Muscle of arm (tissue), 1 donor: ENCODE measurements at regions not wholly inside any gene's neighbourhood (a gene's known extent, or its start where the extent isn't known, plus 50 kb on each side); places are given as distances from the start of the nearest gene placed in this dataset.
A peak's percentile ranks its signal among the peaks of the same experiment; 100 is the strongest.
"Not testable (repeated sequence)": the region's sequence is repeated elsewhere in the genome, so short reads cannot be mapped to it uniquely, and the experiment has no call there.

ENCODE experiments used
- DNase-seq: peaks from one replicate; pipeline ENCODE4 v3.0.0-alpha.2; 2013

GRCh38 chr1:215287362-215287761 is 204.8 kb downstream of the KCNK2 start:
- no peak for DNase-seq

DNA sequence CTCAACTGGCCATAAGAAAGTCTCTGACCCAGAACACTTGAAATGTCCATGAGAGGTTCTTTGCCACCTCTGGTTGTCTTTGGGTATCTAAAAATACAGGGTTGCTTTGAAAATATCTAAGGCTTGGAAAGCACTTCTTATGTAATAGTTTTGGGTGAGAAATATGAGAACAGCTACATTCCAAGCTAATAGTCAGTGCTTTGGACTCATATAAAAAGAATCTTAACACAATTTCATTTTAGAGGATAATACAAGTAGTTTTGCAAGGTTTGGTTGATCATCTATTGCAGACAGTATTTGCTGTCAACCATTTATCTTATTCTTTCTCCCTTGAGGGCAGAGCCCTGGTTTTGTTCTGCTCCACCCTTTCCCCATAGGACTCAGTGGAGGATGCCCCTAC is 207.5 kb downstream of the KCNK2 start:
- DNase-seq = no peak

GRCh38 chr1:215292932-215293331 is 210.4 kb downstream of the KCNK2 start:
- DNase-seq = no peak

DNA sequence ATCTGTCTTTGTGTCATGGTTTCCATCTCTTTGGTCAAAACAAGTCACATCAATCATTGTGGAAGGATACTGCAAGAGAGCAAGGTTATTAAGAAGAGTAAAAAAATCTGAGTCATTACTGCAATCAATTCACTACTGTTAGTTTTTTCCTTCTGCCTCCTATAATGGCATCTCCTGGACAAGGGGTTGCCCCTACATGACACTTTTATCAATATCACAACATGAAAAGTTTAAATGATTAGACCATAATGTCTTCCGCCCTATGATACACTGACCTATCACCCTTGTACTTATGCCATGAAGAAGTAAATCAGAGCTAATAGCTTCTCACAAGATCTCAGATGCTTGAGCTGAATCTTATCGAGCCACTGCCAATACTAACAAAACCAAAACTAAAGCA is 223.9 kb downstream of the KCNK2 start:
- no peak for DNase-seq

DNA sequence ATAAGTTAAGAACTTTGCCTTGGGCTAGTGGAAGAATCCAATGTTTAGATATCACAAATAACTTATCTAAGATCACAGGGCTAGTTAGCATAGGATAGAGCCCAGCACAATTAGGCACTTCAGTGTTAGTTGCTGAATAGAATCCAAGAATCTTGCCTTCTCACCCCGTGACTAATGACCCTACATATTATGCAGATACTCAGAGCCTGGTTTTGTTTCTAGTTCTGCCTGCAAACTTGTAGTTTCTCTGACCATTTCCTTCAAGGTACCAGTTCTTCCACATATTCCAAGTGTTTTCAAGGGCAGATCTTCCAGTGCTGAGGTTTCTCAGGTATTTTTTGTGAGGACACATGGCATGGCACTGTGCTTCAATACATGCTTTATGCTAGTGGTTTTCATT is 239.3 kb downstream of the KCNK2 start:
- no peak for DNase-seq

- DNase-seq = not testable (repeated sequence)
Observed at GRCh38 chr1:215323992-215324391, 241.5 kb downstream of the KCNK2 start.

- DNase-seq = no peak
Observed at GRCh38 chr1:215330426-215330825, 236.7 kb upstream of the KCTD3 start.

GRCh38 chr1:215344539-215344938 is 222.6 kb upstream of the KCTD3 start:
- peak; percentile 5 for DNase-seq

DNA sequence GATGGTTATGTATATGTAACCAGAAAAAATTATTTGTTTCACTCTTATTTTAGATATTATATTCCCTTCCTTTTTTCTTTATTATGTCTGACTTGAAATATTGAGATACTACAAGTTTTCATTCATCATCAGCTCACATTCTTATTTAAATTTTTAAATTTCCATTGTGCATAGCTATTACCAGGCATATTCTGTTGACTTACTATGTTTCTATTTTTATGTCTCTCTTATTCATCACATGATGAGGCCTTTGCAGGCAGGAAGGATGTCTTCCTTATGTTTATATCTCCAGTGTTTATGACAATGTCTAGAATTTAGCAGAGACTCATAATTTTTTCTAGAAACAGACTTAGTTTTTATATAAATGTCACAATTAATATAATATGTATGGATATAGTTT is 221.9 kb upstream of the KCTD3 start:
- DNase-seq = no peak

DNA sequence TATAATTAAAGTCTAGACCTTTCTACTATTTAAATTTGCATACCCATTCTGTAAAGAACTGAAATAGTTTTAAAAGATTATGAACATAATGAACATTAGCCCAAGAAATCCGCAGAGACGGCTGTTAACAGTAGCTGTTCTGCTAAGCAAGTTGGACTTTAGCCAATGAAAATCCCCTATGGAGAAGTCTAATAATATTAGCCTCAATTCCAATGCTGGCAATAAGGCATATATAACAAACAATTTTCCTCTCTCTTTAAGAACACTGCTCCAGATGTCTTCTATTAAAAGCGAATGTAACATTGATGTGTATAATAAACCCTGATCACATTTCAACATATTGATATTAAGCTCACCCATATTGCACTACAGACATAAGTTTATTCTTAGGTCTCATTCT is 221.3 kb upstream of the KCTD3 start:
- peak; percentile 25 for DNase-seq

GRCh38 chr1:215357901-215358300 is 209.2 kb upstream of the KCTD3 start:
- DNase-seq = no peak

GRCh38 chr1:215358356-215358755 is 208.7 kb upstream of the KCTD3 start:
- DNase-seq = no peak

- DNase-seq = no peak
Observed at GRCh38 chr1:215360031-215360430, 207.1 kb upstream of the KCTD3 start.

DNA sequence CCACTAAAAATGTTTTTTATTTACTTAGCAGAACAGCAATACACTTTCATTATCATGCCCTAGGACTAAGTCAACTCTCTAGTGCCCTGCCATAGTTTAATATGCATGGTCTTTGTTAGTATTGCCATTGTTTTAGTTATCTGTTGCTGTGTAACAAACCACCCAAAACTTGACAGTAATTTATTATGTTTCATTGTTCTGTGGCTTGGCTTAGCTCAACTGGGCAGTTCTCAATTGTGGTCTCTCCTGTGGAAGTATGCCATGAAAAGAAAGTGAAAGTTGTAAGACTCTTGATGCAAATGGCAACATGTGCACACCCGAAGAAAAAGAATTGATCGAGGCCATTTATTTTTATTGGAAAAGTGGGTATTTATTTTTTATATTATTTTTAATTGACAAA is 206.3 kb upstream of the KCTD3 start:
- DNase-seq = no peak

DNA sequence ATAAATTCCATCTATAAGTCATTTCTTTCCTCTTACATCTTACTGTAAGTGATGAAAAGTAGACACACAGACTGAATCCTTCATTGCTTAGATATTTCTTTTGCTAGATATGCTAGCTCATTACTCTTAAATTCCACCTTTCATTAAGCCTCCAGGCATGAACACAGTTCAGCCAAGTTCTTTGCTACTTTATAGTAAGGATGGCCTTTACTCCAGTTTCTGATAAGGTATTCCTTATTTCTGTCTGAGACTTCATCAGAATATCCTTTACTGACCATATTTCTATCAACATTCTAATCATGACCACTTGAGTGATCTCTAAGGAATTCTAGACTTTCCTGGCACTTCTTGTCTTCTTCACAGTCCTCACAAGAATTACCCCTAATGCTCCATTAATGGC is 191.7 kb upstream of the KCTD3 start:
- no peak for DNase-seq

DNA sequence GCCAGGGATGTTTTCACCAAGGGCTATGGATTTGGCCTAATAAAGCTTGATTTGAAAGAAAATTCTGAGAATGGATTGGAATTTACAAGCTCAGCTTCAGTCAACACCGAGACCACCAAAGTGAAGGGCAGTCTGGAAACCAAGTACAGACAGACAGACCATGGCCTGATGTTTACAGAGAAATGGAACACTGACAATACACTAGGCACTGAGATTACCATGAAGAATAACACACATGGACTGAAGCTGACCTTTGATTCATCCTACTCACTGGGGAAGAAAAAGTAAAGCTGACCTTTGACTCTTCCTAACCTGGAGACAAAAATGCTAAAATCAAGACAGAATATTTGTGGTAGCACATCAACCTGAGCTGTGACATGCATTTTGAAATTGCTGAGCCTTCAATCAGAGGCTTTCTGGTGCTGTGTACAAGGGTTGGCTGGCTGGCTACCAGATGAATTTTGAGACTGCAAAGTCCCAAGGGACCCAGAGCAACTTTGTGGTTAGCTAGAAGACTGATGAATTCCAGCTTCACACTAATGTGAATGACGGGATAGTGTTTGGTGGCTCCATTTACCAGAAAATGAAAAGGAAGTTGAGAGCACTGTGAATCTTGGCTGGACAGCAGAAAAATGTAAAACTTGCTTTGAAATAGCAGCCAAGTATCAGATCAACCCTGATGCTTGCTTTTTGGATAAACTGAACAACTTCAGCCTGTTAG is 190.4 kb upstream of the KCTD3 start:
- no peak for DNase-seq

DNA sequence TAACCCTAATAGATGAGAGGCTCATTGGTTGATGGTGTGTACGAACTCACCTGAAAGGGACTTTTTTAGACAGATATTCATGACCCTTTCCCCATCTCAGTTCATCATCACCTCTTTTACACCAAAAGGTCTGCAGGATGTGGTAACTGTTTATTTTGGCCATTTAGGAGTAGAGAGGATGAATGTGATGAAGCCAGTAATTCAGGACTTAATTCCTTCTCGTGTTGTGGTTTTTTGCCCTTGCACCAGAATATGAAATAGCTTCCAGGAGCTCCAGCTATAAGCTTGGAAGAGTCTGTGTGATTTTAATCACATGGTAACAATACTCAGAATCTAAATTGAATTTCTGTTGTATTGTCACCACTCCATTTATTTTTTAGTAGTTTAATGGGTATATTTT is 189.4 kb upstream of the KCTD3 start:
- no peak for DNase-seq

DNA sequence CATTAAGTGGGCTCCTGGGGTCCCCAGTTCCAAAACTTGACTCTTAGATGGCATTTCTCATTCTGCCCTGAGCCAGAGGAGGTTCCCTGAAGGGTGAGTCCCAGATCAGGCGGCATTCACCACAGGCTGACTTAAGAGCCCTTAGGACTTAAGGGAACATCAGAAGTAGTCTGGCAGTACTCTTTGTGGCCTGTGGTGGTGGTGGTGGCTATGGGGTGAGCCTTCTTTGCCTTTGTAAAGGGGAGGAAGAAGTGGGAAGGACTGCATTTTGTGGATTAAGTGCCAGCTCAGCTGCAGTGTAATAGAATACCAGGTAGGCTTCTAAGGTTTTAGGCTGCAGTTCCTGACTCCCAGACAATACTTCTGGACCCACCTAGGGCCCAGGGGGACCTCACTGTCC is 186.5 kb upstream of the KCTD3 start:
- no peak for DNase-seq

DNA sequence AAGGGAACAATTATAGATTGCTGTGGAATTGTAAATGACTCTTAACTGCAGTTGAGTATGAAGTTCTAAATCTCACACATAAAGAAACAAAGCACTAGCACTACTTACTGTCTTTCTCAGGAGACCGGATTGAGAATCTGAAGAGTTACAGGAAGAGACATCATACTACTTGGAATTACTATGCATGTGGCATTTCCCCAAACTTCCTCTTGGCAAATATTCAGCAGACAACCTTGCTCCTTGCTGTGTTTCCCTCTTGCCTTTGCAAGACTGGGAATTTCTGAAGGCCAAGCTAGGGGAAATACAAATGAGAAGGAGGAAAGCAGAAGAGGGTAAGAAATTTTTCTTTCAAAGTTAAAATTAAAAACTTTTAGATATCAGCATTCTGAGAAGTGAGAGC is 173.6 kb upstream of the KCTD3 start:
- no peak for DNase-seq

DNA sequence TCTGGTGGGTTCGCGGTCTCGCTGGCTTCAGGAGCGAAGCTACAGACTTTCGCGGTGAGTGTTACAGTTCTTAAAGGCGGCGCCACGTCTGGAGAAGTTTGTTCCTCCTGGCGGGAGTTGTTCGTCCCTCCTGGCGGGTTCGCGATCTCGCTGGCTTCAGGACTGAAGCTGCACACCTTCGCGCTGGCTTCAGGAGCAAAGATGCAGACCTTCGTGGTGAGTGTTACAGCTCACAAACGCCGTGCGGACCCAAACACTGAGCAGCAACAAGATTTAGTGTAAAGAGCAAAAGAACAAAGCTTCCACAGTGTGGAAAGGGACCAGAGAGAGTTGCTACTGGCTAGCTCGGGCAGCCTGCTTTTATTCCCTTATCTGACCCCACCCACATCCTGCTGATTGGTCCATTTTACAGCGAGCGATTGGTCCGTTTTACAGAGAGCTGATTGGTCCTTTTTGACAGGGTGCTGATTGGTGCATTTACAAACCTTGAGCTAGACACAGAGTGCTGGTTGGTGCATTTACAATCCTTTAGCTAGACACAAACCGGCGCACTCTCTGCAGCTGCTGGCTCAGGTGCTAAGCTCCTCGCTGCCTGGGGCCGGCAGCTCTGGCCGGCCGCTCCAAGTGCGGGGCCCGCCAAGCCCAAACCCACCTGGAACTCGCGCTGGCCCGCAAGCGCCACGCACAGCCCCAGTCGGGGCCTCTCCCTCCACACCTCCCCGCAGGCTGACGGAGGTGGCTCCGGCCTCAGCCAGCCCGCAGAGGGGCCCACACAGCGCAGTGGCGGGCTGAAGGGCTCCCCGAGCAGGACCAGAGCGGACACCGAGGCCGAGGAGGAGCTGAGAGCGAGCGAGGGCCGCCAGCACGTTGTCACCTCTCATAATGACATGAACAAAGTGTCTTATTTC is 172.8 kb upstream of the KCTD3 start:
- no peak for DNase-seq

- DNase-seq = no peak
Observed at GRCh38 chr1:215397106-215397505, 170.0 kb upstream of the KCTD3 start.

DNA sequence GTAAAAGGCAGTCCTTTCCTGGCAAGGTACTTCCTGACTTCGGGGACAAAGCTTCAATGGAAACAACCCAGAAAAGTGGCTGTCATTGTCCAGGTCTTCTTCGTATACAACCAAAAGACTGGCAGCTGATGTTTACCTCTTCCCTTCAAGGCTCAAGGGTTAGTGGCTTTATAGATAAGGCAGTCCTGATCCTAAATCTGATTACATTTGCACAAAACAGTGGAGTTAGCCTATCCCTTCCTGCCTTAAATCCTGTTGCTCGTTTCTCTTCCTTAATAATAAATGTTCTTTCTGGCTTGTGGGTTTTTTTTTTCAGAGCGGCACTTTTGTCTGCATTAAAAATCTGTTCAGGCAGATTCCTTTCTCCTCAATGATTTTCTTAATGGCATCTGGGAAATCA is 169.3 kb upstream of the KCTD3 start:
- no peak for DNase-seq

GRCh38 chr1:215399787-215400186 is 167.3 kb upstream of the KCTD3 start:
- no peak for DNase-seq
